ENCODE measurements at regions not wholly inside any gene's neighbourhood (a gene's known extent, or its start where the extent isn't known, plus 50 kb on each side); places are given as distances from the start of the nearest gene placed in this dataset.

GRCh38 chr13:79267560-79267959, 138.5 kb downstream of the RBM26 start:
- intact Hi-C loops (cut with micrococcal nuclease), result no loop called here

GRCh38 chr13:79258489-79258888, 147.6 kb downstream of the RBM26 start:
- intact Hi-C loops (cut with micrococcal nuclease), result no loop called here

GRCh38 chr13:79246578-79246949, 159.5 kb downstream of the RBM26 start:
- intact Hi-C loops (cut with micrococcal nuclease), result no loop called here

GRCh38 chr13:79245937-79246577, 160.0 kb downstream of the RBM26 start:
- intact Hi-C loops (cut with micrococcal nuclease), result no loop called here

GRCh38 chr13:79241697-79242096, 164.4 kb downstream of the RBM26 start:
- intact Hi-C loops (cut with micrococcal nuclease), result no loop called here

- intact Hi-C loops (cut with micrococcal nuclease), result no loop called here
These were observed 168.1 kb downstream of the RBM26 start for GRCh38 chr13:79237981-79238380.

- intact Hi-C loops (cut with micrococcal nuclease), result no loop called here
These were observed 174.2 kb downstream of the RBM26 start for GRCh38 chr13:79231887-79232286.

GRCh38 chr13:79229761-79230160, 176.3 kb downstream of the RBM26 start:
- intact Hi-C loops (cut with micrococcal nuclease), result no loop called here

- intact Hi-C loops (cut with micrococcal nuclease), result no loop called here
These were observed 177.1 kb downstream of the RBM26 start for GRCh38 chr13:79228972-79229371.

- intact Hi-C loops (cut with micrococcal nuclease), result no loop called here
These were observed 178.6 kb downstream of the RBM26 start for GRCh38 chr13:79227418-79227817.

GRCh38 chr13:79226938-79227337, 179.1 kb downstream of the RBM26 start:
- intact Hi-C loops (cut with micrococcal nuclease), result no loop called here

GRCh38 chr13:79226250-79226649, 179.8 kb downstream of the RBM26 start:
- intact Hi-C loops (cut with micrococcal nuclease), result no loop called here

- intact Hi-C loops (cut with micrococcal nuclease), result no loop called here
These were observed 180.4 kb downstream of the RBM26 start for GRCh38 chr13:79225487-79226232.

GRCh38 chr13:79222427-79223205, 183.4 kb downstream of the RBM26 start:
- intact Hi-C loops (cut with micrococcal nuclease), result no loop called here

GRCh38 chr13:79212064-79212619, 193.9 kb downstream of the RBM26 start:
- intact Hi-C loops (cut with micrococcal nuclease), result no loop called here

GRCh38 chr13:79211377-79211776, 194.7 kb downstream of the RBM26 start:
- intact Hi-C loops (cut with micrococcal nuclease), result no loop called here

GRCh38 chr13:79197933-79198332, 208.1 kb downstream of the RBM26 start:
- intact Hi-C loops (cut with micrococcal nuclease), result loop anchor here (10.0 kb wide), 2 partner anchors 257 to 327 kb away; no protein-coding TSS in a partner anchor

- intact Hi-C loops (cut with micrococcal nuclease), result loop anchor here (10.0 kb wide), 2 partner anchors 258 to 328 kb away; no protein-coding TSS in a partner anchor
These were observed 209.2 kb downstream of the RBM26 start for GRCh38 chr13:79196843-79197242.

- intact Hi-C loops (cut with micrococcal nuclease), result loop anchor here (10.0 kb wide), 2 partner anchors 258 to 328 kb away; no protein-coding TSS in a partner anchor
These were observed 209.7 kb downstream of the RBM26 start for GRCh38 chr13:79196366-79196765.

- intact Hi-C loops (cut with micrococcal nuclease), result loop anchor here (2.0 to 10.0 kb wide), 4 partner anchors 198 to 537 kb away; partner anchors contain the start of gene OBI1
These were observed 211.3 kb downstream of the RBM26 start for GRCh38 chr13:79194727-79195126.

GRCh38 chr13:79194272-79194671, 211.8 kb downstream of the RBM26 start:
- intact Hi-C loops (cut with micrococcal nuclease), result loop anchor here (2.0 to 10.0 kb wide), 4 partner anchors 199 to 537 kb away; partner anchors contain the start of gene OBI1

All from T-helper 2 cell treated with Interferon-gamma antibody and Interleukin-4, amounts not matched to agents 100 ng/mL and 5 ng/mL, for 36 hours (primary cell).